Stimulated activated CD8-positive, alpha-beta memory T cell treated with anti-CD3 and anti-CD28 coated beads, Interleukin-4, amount 100 ng/mL, for 48 hours (primary cell): ENCODE measurements at regions not wholly inside any gene's neighbourhood (a gene's known extent, or its start where the extent isn't known, plus 50 kb on each side); places are given as distances from the start of the nearest gene placed in this dataset.

ENCODE experiments used
- DNase-seq: peaks from one replicate; pipeline ENCODE4 v3.0.0-alpha.2; 2020

- DNase-seq, result no peak
Observed at GRCh38 chr10:121661451-121661851, 63.2 kb upstream of the FGFR2 start.

DNA sequence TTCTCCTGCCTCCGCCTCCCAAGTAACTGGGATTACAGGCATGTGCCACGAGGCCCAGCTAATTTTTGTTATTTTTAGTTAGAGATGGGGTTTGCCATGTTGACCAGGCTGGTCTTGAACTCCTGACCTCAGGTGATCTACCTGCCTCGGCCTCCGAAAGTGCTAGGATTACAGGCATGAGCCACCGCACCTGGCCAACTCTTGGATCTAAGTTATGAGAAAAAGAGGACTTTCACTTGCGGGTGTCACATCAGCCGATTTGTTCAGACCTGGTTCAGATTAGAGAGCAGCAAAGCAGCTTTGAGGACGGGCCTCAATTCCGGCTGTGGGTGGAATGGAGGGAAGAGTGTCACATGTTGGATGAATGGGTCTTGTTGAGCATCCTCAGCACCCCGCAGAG, 61.0 kb upstream of the FGFR2 start:
- DNase-seq, result no peak

DNA sequence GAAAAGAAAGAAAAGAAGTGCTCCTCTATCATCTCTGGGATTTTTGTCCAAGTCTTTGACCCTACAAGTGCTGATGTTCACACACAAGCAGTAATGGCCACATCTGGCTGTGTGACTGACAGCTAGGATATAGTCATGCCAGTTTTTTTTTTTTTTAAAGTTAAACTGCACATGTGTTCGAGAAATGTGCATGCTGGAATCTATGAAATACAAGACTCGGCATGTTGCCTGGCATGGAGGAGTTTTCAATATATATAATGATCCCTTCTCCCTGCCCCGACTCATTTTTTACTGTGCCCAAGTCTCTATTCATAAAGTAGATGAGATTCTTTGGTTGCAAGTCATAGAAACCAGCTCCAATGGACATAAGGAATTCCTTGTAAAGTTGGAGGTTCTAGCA, 60.4 kb upstream of the FGFR2 start:
- no peak for DNase-seq

DNA sequence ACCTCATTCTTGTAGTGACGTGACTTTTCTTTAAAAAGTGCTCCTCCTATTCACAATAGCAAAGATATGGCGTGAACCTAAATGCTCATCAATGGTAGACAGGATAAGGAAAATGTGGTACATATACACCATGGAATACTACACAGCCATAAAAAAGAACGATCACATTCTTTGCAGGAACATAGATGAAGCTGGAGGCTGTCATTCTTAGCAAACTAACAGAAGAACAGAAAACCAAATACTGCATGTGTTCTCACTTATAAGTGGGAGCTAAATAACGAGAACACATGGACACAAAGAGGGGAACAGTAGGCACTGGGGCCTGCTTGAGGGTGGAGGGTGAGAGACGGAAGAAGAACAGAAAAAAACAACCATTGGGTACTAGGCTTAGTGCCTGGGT, 59.9 kb upstream of the FGFR2 start:
- no peak for DNase-seq

DNA sequence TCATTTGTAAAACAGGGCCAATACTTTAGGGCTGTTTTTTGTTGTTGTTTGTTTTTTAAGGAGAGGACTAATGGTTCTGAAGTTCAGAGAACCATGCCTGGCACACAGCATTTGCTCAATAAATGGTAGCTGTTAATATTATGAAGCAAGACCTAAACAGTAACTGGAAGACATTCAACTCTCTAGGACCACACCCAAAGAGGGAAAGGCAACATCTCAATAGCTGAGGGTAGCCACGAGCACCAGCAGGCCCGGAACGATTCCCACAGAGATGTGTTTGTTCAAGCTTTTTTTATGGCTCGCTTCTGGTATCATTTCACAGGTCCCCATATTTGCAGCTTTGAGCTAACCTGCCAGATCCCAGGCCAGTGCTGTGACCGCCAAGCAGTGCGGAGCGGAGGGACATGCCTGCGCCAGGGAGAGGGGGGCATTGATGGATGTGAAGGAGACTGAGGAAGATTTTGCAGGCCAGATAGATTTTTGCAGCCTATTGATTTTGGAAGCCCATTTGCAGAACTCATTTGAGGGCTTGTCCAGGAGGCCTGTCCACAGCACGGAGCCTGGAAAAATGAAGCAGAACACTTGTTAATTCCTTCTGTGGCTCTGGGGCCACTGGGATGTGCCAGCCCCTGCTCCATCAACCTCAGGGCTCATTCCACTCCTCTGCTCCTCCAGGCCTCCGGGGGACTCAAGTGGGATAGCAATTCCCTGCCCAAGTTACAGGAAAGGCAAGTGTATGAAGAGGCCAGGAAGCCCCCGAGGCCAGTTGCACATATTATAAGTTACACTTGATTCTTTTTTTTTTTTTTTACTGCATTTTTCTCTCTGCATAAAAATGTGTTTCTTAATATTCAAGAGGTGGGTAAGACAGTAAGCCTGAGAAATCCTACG, 57.3 kb upstream of the FGFR2 start:
- no peak for DNase-seq

GRCh38 chr10:121654021-121654545, 55.8 kb upstream of the FGFR2 start:
- no peak for DNase-seq

GRCh38 chr10:121653608-121654007, 55.4 kb upstream of the FGFR2 start:
- no peak for DNase-seq

- no peak for DNase-seq
Observed at GRCh38 chr10:121648493-121648892, 50.2 kb upstream of the FGFR2 start.

- DNase-seq, result no peak
Observed at GRCh38 chr10:121648059-121648458, 49.8 kb upstream of the FGFR2 start.
